Choroid plexus epithelial cell (primary cell): ENCODE measurements at regions not wholly inside any gene's neighbourhood (a gene's known extent, or its start where the extent isn't known, plus 50 kb on each side); places are given as distances from the start of the nearest gene placed in this dataset.

Source experiments
- DNase-seq: peaks from one replicate; pipeline ENCODE4 v3.0.0-alpha.2; 2010; ENCODE audit warnings: low read depth
- H3K4me3 ChIP-seq: 2 replicates; pipeline ENCODE4 v1.5.1; 2011; ENCODE audit warnings: low read depth, mild to moderate bottlenecking, control low read depth, low read length, moderate library complexity
- TF ChIP-seq, protein P1 (sequence below): conservative IDR thresholded peaks from 2 replicates; pipeline ENCODE4 v1.5.1; 2011; ENCODE audit warnings: low read depth, mild to moderate bottlenecking, control low read depth, inconsistent platforms, low read length, moderate library complexity

DNA sequence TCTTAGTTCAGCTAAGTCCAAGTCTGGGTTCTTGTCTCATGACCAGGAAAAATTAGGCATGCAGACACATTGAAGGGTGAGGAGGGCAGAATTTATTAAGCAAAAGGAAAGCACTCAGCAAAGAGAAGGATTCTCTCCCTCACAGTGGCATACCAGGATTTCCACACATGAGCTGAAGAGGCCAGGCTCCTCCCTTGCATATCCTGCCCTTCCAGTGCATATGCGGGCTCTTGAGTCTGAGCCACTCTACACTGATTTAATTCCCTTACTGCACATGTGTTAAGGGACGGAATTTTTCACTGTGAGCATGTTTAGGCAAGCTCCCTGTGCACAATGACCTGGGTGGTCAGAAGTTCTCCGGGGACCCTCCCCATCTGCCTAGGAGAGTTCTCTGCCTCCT lies 652.7 kb upstream of the POM121L12 start:
- no peak for DNase-seq
- no peak overlapping the region for H3K4me3 ChIP-seq
- TF ChIP-seq, protein P1, sequence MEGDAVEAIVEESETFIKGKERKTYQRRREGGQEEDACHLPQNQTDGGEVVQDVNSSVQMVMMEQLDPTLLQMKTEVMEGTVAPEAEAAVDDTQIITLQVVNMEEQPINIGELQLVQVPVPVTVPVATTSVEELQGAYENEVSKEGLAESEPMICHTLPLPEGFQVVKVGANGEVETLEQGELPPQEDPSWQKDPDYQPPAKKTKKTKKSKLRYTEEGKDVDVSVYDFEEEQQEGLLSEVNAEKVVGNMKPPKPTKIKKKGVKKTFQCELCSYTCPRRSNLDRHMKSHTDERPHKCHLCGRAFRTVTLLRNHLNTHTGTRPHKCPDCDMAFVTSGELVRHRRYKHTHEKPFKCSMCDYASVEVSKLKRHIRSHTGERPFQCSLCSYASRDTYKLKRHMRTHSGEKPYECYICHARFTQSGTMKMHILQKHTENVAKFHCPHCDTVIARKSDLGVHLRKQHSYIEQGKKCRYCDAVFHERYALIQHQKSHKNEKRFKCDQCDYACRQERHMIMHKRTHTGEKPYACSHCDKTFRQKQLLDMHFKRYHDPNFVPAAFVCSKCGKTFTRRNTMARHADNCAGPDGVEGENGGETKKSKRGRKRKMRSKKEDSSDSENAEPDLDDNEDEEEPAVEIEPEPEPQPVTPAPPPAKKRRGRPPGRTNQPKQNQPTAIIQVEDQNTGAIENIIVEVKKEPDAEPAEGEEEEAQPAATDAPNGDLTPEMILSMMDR = no peak

DNA sequence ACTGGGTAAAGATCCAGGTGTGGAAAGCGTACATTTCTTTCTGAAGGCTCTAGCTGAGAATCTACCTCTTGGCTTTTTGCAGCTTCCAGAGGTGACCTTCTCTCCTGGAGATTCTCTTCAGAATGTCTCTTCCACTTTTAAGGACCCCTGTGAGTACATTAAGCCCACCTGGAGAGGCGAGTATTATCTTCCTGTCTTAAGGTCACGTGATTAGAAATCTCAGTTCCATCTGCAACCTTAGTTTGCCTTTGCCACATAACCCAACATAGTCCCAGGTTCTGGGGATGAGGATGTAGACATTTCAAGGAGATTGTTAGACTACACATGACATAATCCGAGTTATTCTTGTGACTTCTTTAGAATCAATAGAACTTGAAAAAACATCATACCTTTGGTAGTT lies 665.5 kb upstream of the POM121L12 start:
- no peak for DNase-seq
- TF ChIP-seq, protein P1 = no peak
- no peak overlapping the region for H3K4me3 ChIP-seq

DNA sequence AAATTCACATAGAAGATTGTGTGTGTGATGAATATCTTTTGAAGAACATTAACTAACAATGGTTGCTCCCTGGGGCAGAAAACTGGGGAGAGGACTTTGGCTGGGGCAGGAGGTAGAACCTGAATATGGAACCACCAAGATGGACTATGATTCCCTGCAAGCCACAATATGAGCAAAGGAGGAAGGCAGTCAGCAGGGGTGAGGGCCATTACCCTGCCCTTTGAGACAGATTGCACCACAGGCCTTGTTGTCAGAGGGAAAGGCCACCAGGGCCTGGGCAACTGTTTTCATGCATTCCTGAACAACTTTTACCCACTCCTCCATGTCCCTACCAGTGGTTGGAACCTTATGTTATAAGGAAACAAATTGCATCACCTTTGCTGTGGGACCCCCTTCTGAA lies 670.1 kb upstream of the POM121L12 start:
- no peak for DNase-seq
- no peak overlapping the region for H3K4me3 ChIP-seq
- TF ChIP-seq, protein P1 = no peak

DNA sequence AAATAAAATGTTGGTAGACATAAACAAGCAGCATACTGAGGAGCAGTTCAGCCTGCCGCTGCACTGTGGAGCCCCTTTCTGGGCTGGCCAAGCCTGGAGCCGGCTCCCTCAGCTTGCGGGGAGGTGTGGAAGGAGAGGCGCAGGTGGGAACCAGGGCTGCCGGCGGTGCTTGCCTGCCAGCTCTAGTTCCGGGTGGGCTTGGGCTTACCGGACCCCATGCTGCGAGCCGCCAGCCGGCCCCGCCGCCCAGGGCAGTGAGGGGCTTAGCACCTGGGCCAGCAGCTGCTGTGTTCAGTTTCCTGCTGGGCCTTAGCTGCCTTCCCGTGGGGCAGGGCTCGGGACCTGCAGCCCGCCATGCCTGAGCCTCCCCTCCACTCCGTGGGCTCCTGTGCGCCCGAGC lies 672.9 kb upstream of the POM121L12 start:
- TF ChIP-seq, protein P1 = no peak
- no peak for DNase-seq
- no peak overlapping the region for H3K4me3 ChIP-seq

DNA sequence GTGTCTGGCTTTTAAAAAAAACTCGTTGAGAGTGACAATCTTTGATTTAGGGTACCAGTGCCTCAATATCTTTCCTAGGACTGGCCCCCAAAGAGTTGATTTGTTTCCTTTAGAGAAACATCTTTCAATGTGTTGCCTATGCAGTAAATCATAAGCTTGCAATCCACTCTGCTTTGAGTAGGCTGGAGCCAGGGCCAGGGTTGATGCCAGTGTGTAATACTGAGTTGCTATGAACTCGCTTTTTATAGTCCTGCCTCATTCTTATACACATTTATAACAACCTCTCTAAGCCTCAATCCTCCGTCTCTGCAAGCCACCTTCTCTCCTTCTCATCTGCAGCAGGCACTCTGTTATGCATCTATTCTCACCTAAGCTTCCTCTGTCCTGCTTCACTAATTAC lies 674.9 kb upstream of the POM121L12 start:
- TF ChIP-seq, protein P1 = no peak
- no peak overlapping the region for H3K4me3 ChIP-seq
- DNase-seq = no peak

DNA sequence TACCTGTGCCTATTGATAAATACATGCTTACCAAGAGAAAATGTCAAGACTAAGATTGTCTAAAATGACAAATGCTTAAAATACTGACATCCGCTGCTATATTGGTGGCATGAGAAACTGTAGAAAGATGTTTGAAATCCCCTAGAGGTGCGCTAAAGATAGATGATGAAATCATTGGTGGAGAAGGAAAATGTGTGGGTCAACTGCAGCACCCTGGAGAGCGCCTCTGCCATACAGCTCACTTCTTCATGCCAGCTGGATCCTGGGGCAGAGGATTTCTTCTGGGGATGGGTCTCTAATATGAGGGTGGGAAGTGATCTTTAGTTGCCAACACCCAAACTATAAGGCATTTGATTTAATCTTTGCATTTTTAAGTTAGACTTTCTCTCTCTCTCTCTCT lies 680.4 kb upstream of the POM121L12 start:
- no peak overlapping the region for H3K4me3 ChIP-seq
- no peak for DNase-seq
- TF ChIP-seq, protein P1 = no peak

DNA sequence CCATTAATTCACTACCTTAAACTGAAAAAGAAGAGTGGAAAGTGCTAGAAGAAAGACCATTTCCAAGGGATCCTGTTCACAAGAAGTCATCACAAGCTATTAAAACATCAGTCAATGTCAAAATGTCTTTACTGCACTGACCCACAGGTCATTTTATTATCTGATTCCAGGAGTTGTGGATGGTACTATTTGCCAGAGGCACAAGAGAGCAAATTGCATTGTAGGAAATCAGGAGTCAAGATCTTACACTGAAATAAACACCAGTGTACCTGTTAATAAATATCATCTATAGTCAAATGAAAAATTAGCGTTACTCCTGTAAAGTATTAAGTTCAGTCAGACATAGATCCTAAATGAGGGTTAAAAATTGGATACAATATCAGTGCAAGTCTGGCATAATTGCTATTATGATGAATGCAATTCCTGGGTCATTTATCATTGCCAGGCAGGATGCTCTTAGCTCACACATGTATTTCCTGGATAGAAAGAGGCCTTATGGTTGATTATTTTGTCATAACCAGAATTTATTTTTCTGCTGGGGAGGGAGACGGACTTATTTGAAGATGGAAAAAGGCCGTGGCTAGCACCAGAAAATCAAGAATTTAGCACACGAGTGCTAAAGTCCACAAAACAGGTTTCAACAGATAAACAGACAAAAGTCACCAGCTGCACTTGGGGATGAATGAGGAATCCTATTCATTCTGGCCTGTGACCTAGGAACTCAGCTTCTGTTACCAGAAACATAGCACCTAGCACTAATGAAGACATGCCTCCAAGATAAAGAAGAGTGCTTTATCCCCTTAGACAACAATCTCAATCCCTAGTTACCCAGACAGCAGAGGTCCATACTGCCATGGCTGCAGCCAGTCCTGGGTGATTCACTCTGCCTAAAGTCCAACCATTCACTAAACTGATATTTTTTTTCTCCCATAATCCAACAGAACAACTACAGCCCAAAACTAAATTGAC lies 683.1 kb upstream of the POM121L12 start:
- no peak for DNase-seq
- TF ChIP-seq, protein P1 = no peak
- no peak overlapping the region for H3K4me3 ChIP-seq
